ENCODE measurements at regions not wholly inside any gene's neighbourhood (a gene's known extent, or its start where the extent isn't known, plus 50 kb on each side); places are given as distances from the start of the nearest gene placed in this dataset.

- Mint-ChIP-seq H3K27me3 (peaks cover 8% of the 10 kb centered on the region), H3K36me3 (ENCODE audit: insufficient read depth) (no peaks in the 10 kb centered on the region), H3K4me1 (ENCODE audit: low read depth) (peaks cover 10% of the 10 kb centered on the region), H3K27ac (peak overlapping the region; percentile 30), H3K4me3 (ENCODE audit: low read depth) (peak overlapping the region; percentile 40), H3K9me3 (ENCODE audit: low read depth) (no peaks in the 10 kb centered on the region)
- no peak for TF ChIP-seq CTCF (IDR thresholded peaks at IDR 0.05; ENCODE audit: unreplicated experiment)
- DNase-seq (ENCODE audit: low spot score, unreplicated experiment): no peak
These were observed 176.4 kb upstream of the MDFIC2 start for GRCh38 chr3:70488816-70489215.

GRCh38 chr3:70488131-70488530 lies 175.7 kb upstream of the MDFIC2 start:
- Mint-ChIP-seq H3K27ac (no peak overlapping the region), H3K36me3 (ENCODE audit: insufficient read depth) (no peaks in the 10 kb centered on the region), H3K4me1 (ENCODE audit: low read depth) (peaks cover 10% of the 10 kb centered on the region), H3K9me3 (ENCODE audit: low read depth) (no peaks in the 10 kb centered on the region), H3K4me3 (ENCODE audit: low read depth) (no peak overlapping the region), H3K27me3 (peaks cover 8% of the 10 kb centered on the region)
- DNase-seq (ENCODE audit: low spot score, unreplicated experiment): no peak
- TF ChIP-seq CTCF (IDR thresholded peaks at IDR 0.05; ENCODE audit: unreplicated experiment): no peak

- Mint-ChIP-seq H3K36me3 (ENCODE audit: insufficient read depth) (no peaks in the 10 kb centered on the region), H3K4me3 (ENCODE audit: low read depth) (no peak overlapping the region), H3K4me1 (ENCODE audit: low read depth) (peaks cover 10% of the 10 kb centered on the region), H3K9me3 (ENCODE audit: low read depth) (no peaks in the 10 kb centered on the region), H3K27me3 (peaks cover 13% of the 10 kb centered on the region), H3K27ac (no peak overlapping the region)
- no peak for DNase-seq (ENCODE audit: low spot score, unreplicated experiment)
- no peak for TF ChIP-seq CTCF (IDR thresholded peaks at IDR 0.05; ENCODE audit: unreplicated experiment)
These were observed 174.1 kb upstream of the MDFIC2 start for GRCh38 chr3:70486414-70487017.

- H3K9me3 Mint-ChIP-seq (ENCODE audit: low read depth): peaks cover 13% of the 10 kb centered on the region
- no peak for TF ChIP-seq CTCF (IDR thresholded peaks at IDR 0.05; ENCODE audit: unreplicated experiment)
- no peaks in the 10 kb centered on the region for H3K27me3 Mint-ChIP-seq
- DNase-seq (ENCODE audit: low spot score, unreplicated experiment): no peak
- no peaks in the 10 kb centered on the region for H3K4me1 Mint-ChIP-seq (ENCODE audit: low read depth)
- no peak overlapping the region for H3K4me3 Mint-ChIP-seq (ENCODE audit: low read depth)
- no peak overlapping the region for H3K27ac Mint-ChIP-seq
- no peaks in the 10 kb centered on the region for H3K36me3 Mint-ChIP-seq (ENCODE audit: insufficient read depth)
These were observed 163.7 kb upstream of the MDFIC2 start for GRCh38 chr3:70476174-70476573.

- Mint-ChIP-seq H3K27ac (no peak overlapping the region), H3K9me3 (ENCODE audit: low read depth) (peaks cover 3% of the 10 kb centered on the region)
These were observed 159.3 kb upstream of the MDFIC2 start for GRCh38 chr3:70471464-70472342.

More at GRCh38 chr3:70471464-70472342, 159.3 kb upstream of the MDFIC2 start:
- DNase-seq (ENCODE audit: low spot score, unreplicated experiment): no peak
- Mint-ChIP-seq H3K36me3 (ENCODE audit: insufficient read depth) (no peaks in the 10 kb centered on the region), H3K4me1 (ENCODE audit: low read depth) (no peaks in the 10 kb centered on the region), H3K27me3 (peaks cover 3% of the 10 kb centered on the region), H3K4me3 (ENCODE audit: low read depth) (no peak overlapping the region)
- TF ChIP-seq CTCF (IDR thresholded peaks at IDR 0.05; ENCODE audit: unreplicated experiment): no peak
